GM23338 (cell line): ENCODE measurements at regions not wholly inside any gene's neighbourhood (a gene's known extent, or its start where the extent isn't known, plus 50 kb on each side); places are given as distances from the start of the nearest gene placed in this dataset.

Experiments used
- EZH2 ChIP-seq: fragments of 200-600 bp; sonication (generic); IDR thresholded peaks from one replicate; pipeline ENCODE4 v1.8.0; 2017; ENCODE audit warnings: antibody characterized with exemption, mild to moderate bottlenecking, low read depth; ENCODE audit not compliant: unreplicated experiment
- NANOG ChIP-seq: IDR thresholded peaks from 2 replicates; pipeline ENCODE4 v1.6.1; 2016; ENCODE audit warnings: antibody characterized with exemption, borderline replicate concordance
- POLR2AphosphoS5 ChIP-seq: IDR thresholded peaks from 2 replicates; pipeline ENCODE4 v1.6.1; 2016; ENCODE audit warnings: antibody characterized with exemption, low read depth
- TF ChIP-seq, protein P1 (sequence below), 2 experiments: fragments of 200-600 bp in 1 of 2; sonication (generic) in 1 of 2; conservative IDR thresholded peaks; 2 replicates each; pipeline versions ENCODE4 v1.5.1 to v1.6.1; 2016 to 2017; ENCODE audit warnings: antibody characterized with exemption in 2 of 2, low read depth in 2 of 2, mild to moderate bottlenecking in 2 of 2, moderate library complexity in 1 of 2

DNA sequence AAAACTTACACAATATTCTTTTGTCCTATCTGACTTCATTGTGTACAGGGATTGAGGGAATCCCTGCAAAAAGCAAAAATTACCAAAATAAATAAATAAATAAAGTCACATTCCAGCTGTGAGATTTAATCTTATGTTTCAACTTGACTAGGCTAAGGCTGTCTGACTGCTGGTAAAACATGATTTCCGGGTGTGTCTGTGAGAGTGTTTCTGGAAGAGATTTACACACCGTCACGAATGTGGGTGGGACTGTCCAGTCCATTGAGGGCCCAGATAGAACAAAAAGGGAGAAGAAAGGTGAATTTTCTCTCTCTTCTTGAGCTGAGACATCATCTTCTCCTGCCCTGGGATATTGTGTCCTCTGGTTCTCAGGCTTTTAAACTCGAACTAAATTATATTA lies 166.1 kb downstream of the LIG4 start:
- TF ChIP-seq, protein P1, sequence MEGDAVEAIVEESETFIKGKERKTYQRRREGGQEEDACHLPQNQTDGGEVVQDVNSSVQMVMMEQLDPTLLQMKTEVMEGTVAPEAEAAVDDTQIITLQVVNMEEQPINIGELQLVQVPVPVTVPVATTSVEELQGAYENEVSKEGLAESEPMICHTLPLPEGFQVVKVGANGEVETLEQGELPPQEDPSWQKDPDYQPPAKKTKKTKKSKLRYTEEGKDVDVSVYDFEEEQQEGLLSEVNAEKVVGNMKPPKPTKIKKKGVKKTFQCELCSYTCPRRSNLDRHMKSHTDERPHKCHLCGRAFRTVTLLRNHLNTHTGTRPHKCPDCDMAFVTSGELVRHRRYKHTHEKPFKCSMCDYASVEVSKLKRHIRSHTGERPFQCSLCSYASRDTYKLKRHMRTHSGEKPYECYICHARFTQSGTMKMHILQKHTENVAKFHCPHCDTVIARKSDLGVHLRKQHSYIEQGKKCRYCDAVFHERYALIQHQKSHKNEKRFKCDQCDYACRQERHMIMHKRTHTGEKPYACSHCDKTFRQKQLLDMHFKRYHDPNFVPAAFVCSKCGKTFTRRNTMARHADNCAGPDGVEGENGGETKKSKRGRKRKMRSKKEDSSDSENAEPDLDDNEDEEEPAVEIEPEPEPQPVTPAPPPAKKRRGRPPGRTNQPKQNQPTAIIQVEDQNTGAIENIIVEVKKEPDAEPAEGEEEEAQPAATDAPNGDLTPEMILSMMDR (conservative IDR thresholded peaks at IDR 0.05; ENCODE audit: low read depth in 2 of 2) = no peak
- no peak for TF ChIP-seq EZH2
- TF ChIP-seq NANOG = no peak
- no peak for TF ChIP-seq POLR2AphosphoS5
